ENCODE measurements at regions not wholly inside any gene's neighbourhood (a gene's known extent, or its start where the extent isn't known, plus 50 kb on each side); places are given as distances from the start of the nearest gene placed in this dataset.

GRCh38 chr14:49014476-49014875 is 571.7 kb downstream of the RPS29 start:
- Mint-ChIP-seq H3K27ac (no peak overlapping the region), H3K4me1 (ENCODE audit: low read depth in 2 of 2) (no peaks in the 10 kb centered on the region), H3K9me3 (peaks cover 3% of the 10 kb centered on the region), H3K27me3 (no peaks in the 10 kb centered on the region), H3K36me3 (no peaks in the 10 kb centered on the region), H3K4me3 (no peak overlapping the region)
- no peak for ATAC-seq
- no peak for DNase-seq (ENCODE audit: low spot score)

- no peak for ATAC-seq
- H3K27me3 Mint-ChIP-seq, result no peaks in the 10 kb centered on the region
- no peaks in the 10 kb centered on the region for H3K4me1 Mint-ChIP-seq (ENCODE audit: low read depth in 2 of 2)
- no peak for DNase-seq (ENCODE audit: low spot score)
- no peak overlapping the region for H3K4me3 Mint-ChIP-seq
- peaks cover 3% of the 10 kb centered on the region for H3K9me3 Mint-ChIP-seq
- H3K27ac Mint-ChIP-seq, result no peak overlapping the region
- H3K36me3 Mint-ChIP-seq, result no peaks in the 10 kb centered on the region
These were observed 577.8 kb downstream of the RPS29 start for GRCh38 chr14:49008363-49008762.

GRCh38 chr14:48991141-48991540 is 595.0 kb downstream of the RPS29 start:
- Mint-ChIP-seq H3K4me1 (ENCODE audit: low read depth in 2 of 2) (no peaks in the 10 kb centered on the region), H3K27ac (no peak overlapping the region), H3K36me3 (no peaks in the 10 kb centered on the region), H3K27me3 (no peaks in the 10 kb centered on the region), H3K4me3 (no peak overlapping the region), H3K9me3 (no peaks in the 10 kb centered on the region)
- ATAC-seq (no peak), DNase-seq (ENCODE audit: low spot score) (no peak)

GRCh38 chr14:48983351-48983888 is 602.8 kb downstream of the RPS29 start:
- peaks cover 6% of the 10 kb centered on the region for H3K9me3 Mint-ChIP-seq
- DNase-seq (ENCODE audit: low spot score), result no peak
- no peak for ATAC-seq

GRCh38 chr14:48974994-48975393 is 611.2 kb downstream of the RPS29 start:
- Mint-ChIP-seq H3K36me3 (no peaks in the 10 kb centered on the region), H3K27me3 (no peaks in the 10 kb centered on the region)

More at GRCh38 chr14:48983351-48983888, 602.8 kb downstream of the RPS29 start:
- H3K36me3 Mint-ChIP-seq, result no peaks in the 10 kb centered on the region
- no peaks in the 10 kb centered on the region for H3K27me3 Mint-ChIP-seq
- H3K4me3 Mint-ChIP-seq, result no peak overlapping the region
- no peak overlapping the region for H3K27ac Mint-ChIP-seq
- H3K4me1 Mint-ChIP-seq (ENCODE audit: low read depth in 2 of 2), result no peaks in the 10 kb centered on the region

GRCh38 chr14:48973151-48973550 is 613.0 kb downstream of the RPS29 start:
- Mint-ChIP-seq H3K9me3 (peaks cover 9% of the 10 kb centered on the region), H3K4me1 (ENCODE audit: low read depth in 2 of 2) (no peaks in the 10 kb centered on the region), H3K4me3 (no peak overlapping the region), H3K27me3 (no peaks in the 10 kb centered on the region), H3K27ac (no peak overlapping the region), H3K36me3 (no peaks in the 10 kb centered on the region)
- no peak for DNase-seq (ENCODE audit: low spot score)
- no peak for ATAC-seq

More at GRCh38 chr14:48974994-48975393, 611.2 kb downstream of the RPS29 start:
- Mint-ChIP-seq H3K9me3 (peaks cover 15% of the 10 kb centered on the region), H3K4me1 (ENCODE audit: low read depth in 2 of 2) (no peaks in the 10 kb centered on the region), H3K27ac (no peak overlapping the region), H3K4me3 (no peak overlapping the region)
- ATAC-seq (no peak), DNase-seq (ENCODE audit: low spot score) (no peak)

- Mint-ChIP-seq H3K27ac (no peak overlapping the region), H3K9me3 (peaks cover 9% of the 10 kb centered on the region), H3K27me3 (no peaks in the 10 kb centered on the region), H3K36me3 (no peaks in the 10 kb centered on the region), H3K4me1 (ENCODE audit: low read depth in 2 of 2) (no peaks in the 10 kb centered on the region), H3K4me3 (no peak overlapping the region)
- ATAC-seq, result no peak
- no peak for DNase-seq (ENCODE audit: low spot score)
These were observed 615.2 kb downstream of the RPS29 start for GRCh38 chr14:48970943-48971342.

GRCh38 chr14:48967419-48967818 is 618.8 kb downstream of the RPS29 start:
- Mint-ChIP-seq H3K4me1 (ENCODE audit: low read depth in 2 of 2) (no peaks in the 10 kb centered on the region), H3K27me3 (no peaks in the 10 kb centered on the region), H3K4me3 (no peak overlapping the region), H3K27ac (no peak overlapping the region), H3K36me3 (no peaks in the 10 kb centered on the region), H3K9me3 (no peaks in the 10 kb centered on the region)
- DNase-seq (ENCODE audit: low spot score) (no peak), ATAC-seq (no peak)

GRCh38 chr14:48963231-48963790 is 622.9 kb downstream of the RPS29 start:
- H3K9me3 Mint-ChIP-seq, result peaks cover 7% of the 10 kb centered on the region
- no peaks in the 10 kb centered on the region for H3K36me3 Mint-ChIP-seq
- H3K4me1 Mint-ChIP-seq (ENCODE audit: low read depth in 2 of 2), result no peaks in the 10 kb centered on the region
- H3K27me3 Mint-ChIP-seq, result no peaks in the 10 kb centered on the region
- H3K4me3 Mint-ChIP-seq, result no peak overlapping the region
- no peak overlapping the region for H3K27ac Mint-ChIP-seq
- DNase-seq (ENCODE audit: low spot score), result no peak
- ATAC-seq, result no peak

- no peaks in the 10 kb centered on the region for H3K4me1 Mint-ChIP-seq (ENCODE audit: low read depth in 2 of 2)
- no peak overlapping the region for H3K4me3 Mint-ChIP-seq
- no peaks in the 10 kb centered on the region for H3K36me3 Mint-ChIP-seq
- no peak for DNase-seq (ENCODE audit: low spot score)
- no peaks in the 10 kb centered on the region for H3K27me3 Mint-ChIP-seq
- peak in 1 of 2 donors; percentile 13 for ATAC-seq
- H3K27ac Mint-ChIP-seq, result no peak overlapping the region
- H3K9me3 Mint-ChIP-seq, result peaks cover 13% of the 10 kb centered on the region
These were observed 628.7 kb downstream of the RPS29 start for GRCh38 chr14:48957486-48957885.

GRCh38 chr14:48955857-48956256 is 630.3 kb downstream of the RPS29 start:
- ATAC-seq (no peak), DNase-seq (ENCODE audit: low spot score) (no peak)
- no peaks in the 10 kb centered on the region for H3K36me3 Mint-ChIP-seq
- no peak overlapping the region for H3K27ac Mint-ChIP-seq
- peaks cover 10% of the 10 kb centered on the region for H3K9me3 Mint-ChIP-seq
- H3K27me3 Mint-ChIP-seq, result no peaks in the 10 kb centered on the region
- no peaks in the 10 kb centered on the region for H3K4me1 Mint-ChIP-seq (ENCODE audit: low read depth in 2 of 2)
- no peak overlapping the region for H3K4me3 Mint-ChIP-seq

- Mint-ChIP-seq H3K4me1 (ENCODE audit: low read depth in 2 of 2) (no peaks in the 10 kb centered on the region), H3K4me3 (no peak overlapping the region), H3K36me3 (no peaks in the 10 kb centered on the region), H3K9me3 (peaks cover 15% of the 10 kb centered on the region), H3K27me3 (no peaks in the 10 kb centered on the region), H3K27ac (no peak overlapping the region)
- no peak for DNase-seq (ENCODE audit: low spot score)
- ATAC-seq, result no peak
These were observed 631.7 kb downstream of the RPS29 start for GRCh38 chr14:48954446-48954845.

GRCh38 chr14:48944809-48945208 is 641.4 kb downstream of the RPS29 start:
- Mint-ChIP-seq H3K4me3 (no peak overlapping the region), H3K27ac (no peak overlapping the region), H3K4me1 (ENCODE audit: low read depth in 2 of 2) (no peaks in the 10 kb centered on the region), H3K9me3 (peaks cover 8% of the 10 kb centered on the region), H3K36me3 (no peaks in the 10 kb centered on the region), H3K27me3 (no peaks in the 10 kb centered on the region)
- ATAC-seq, result no peak
- DNase-seq (ENCODE audit: low spot score), result no peak

GRCh38 chr14:48943913-48944312 is 642.3 kb downstream of the RPS29 start:
- H3K4me3 Mint-ChIP-seq, result no peak overlapping the region
- ATAC-seq (no peak), DNase-seq (ENCODE audit: low spot score) (no peak)
- H3K9me3 Mint-ChIP-seq, result peaks cover 12% of the 10 kb centered on the region
- no peaks in the 10 kb centered on the region for H3K27me3 Mint-ChIP-seq
- no peak overlapping the region for H3K27ac Mint-ChIP-seq
- no peaks in the 10 kb centered on the region for H3K4me1 Mint-ChIP-seq (ENCODE audit: low read depth in 2 of 2)
- no peaks in the 10 kb centered on the region for H3K36me3 Mint-ChIP-seq
